ENCODE measurements at regions not wholly inside any gene's neighbourhood (a gene's known extent, or its start where the extent isn't known, plus 50 kb on each side); places are given as distances from the start of the nearest gene placed in this dataset.

GRCh38 chr12:46446645-46447044 lies 74.1 kb upstream of the SLC38A2 start:
- TF ChIP-seq CTCF (conservative IDR thresholded peaks at IDR 0.05): no peak
- TF ChIP-seq ZFX (IDR thresholded peaks at IDR 0.05): no peak

All from C4-2B (cell line).